ENCODE measurements at regions not wholly inside any gene's neighbourhood (a gene's known extent, or its start where the extent isn't known, plus 50 kb on each side); places are given as distances from the start of the nearest gene placed in this dataset.
A peak's percentile ranks its signal among the peaks of the same experiment; 100 is the strongest.

DNA sequence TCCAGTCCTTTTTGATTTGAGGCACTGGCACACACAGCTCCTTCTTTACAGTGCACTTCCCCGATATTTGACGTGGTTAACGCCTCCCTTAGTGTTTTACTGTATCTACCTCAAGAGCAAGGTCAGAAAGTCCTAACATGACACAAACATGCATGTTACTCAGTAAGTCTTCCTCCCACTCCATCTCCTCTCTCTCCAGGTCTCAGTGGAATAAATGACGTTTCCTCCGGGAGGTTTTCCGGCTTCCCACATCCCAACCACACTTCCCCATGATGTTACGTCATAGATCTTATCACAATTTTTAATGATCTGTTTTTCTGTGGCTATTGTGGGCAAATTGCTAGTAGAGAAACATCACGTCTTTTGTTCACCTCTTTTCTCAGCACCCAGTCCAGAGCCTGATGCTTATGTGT is 165.7 kb downstream of the PTPN20 start:
- intact Hi-C loops (cut with DNase I) = no loop called here
- DNase-seq (no peak), ATAC-seq (no peak)

GRCh38 chr10:47077386-47077785 is 166.2 kb downstream of the PTPN20 start:
- DNase-seq (no peak), ATAC-seq (no peak)
- intact Hi-C loops (cut with DNase I) = no loop called here

DNA sequence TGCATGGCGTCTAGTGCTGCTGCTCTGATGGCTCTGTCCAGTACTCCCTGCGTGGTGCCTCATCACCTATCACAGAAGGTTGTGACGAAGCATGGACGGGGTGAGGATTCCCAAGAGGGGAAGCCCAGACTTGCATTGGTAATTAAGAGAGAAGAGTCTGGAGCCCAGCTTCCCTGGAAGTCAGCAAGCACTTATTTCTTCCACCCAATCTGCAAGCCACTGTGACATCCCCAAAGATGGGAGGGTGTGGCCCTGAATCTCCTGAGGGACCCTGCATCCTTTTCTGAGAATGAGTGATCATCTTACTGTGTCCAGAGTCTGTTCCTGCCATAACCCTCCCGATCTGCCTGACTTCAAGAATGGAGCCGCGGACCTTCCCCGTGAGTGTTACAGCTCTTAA is 166.7 kb downstream of the PTPN20 start:
- intact Hi-C loops (cut with DNase I) = no loop called here
- ATAC-seq (no peak), DNase-seq (no peak)

GRCh38 chr10:47078393-47079203 is 167.4 kb downstream of the PTPN20 start:
- ATAC-seq (no peak), DNase-seq (no peak)
- intact Hi-C loops (cut with DNase I) = no loop called here

GRCh38 chr10:47079204-47079580 is 168.0 kb downstream of the PTPN20 start:
- intact Hi-C loops (cut with DNase I) = no loop called here
- no peak for DNase-seq
- no peak for ATAC-seq

GRCh38 chr10:47081264-47081663 is 170.0 kb downstream of the PTPN20 start:
- ATAC-seq (no peak), DNase-seq (no peak)
- intact Hi-C loops (cut with DNase I) = no loop called here

GRCh38 chr10:47082055-47082784 is 171.0 kb downstream of the PTPN20 start:
- intact Hi-C loops (cut with DNase I) = no loop called here
- ATAC-seq = no peak
- DNase-seq = no peak

- DNase-seq (no peak), ATAC-seq (no peak)
- intact Hi-C loops (cut with DNase I) = no loop called here
Measured at GRCh38 chr10:47087667-47088066, 176.4 kb downstream of the PTPN20 start.

DNA sequence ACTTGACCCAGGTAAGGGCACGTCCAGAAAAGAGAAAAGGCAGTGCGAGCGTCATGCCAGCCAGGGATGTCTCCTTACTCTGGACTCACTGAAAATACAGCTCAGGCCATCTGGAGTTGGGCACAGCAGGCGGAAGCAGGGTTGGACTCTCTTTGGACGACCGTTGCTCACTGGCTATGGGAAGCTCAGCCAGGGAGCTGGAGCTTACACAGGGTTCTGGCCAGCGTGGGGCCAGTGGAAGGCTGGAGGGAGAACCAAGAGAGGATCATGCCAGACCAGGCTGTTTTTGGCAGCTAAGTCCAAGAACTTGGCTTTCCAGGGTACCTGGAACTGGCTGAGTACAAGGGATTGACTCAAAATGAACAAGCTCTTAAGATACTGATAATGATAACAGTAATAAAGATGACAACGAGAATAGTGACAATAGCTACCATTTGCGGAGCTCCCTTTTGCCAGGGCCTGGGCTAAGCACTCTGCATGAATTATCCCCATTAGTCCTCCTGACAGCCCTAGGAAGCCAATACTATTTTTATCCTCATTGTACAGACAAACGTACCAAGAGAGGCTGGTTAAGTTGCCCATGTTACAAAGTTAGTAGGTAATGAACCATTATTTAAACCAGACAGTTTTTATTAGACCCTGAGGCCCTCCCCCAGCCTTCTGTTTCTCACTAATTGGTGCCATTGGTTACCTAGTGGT is 177.6 kb downstream of the PTPN20 start:
- no peak for ATAC-seq
- intact Hi-C loops (cut with DNase I) = no loop called here
- no peak for DNase-seq

DNA sequence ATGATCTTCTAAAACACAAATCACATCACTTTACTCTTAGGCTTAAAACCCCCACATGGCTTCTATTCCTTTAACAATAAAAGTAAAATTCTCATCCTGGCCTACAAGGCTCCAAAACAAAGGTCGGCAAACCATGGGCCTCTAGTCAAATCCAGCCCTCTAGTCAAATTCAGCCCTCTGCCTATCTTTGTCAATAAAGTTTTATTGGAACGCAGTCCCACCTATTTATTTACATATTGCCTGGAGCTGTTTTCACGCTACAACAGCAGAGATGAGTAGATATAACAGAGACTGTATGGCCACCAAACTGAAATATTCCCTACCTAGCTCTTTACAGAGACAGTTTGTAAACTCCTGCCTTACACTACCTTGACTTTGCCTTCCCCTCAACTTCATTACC is 178.8 kb downstream of the PTPN20 start:
- ATAC-seq = no peak
- DNase-seq = no peak
- intact Hi-C loops (cut with DNase I) = no loop called here

GRCh38 chr10:47090903-47091302 is 179.7 kb downstream of the PTPN20 start:
- ATAC-seq (no peak), DNase-seq (no peak)
- intact Hi-C loops (cut with DNase I) = no loop called here

DNA sequence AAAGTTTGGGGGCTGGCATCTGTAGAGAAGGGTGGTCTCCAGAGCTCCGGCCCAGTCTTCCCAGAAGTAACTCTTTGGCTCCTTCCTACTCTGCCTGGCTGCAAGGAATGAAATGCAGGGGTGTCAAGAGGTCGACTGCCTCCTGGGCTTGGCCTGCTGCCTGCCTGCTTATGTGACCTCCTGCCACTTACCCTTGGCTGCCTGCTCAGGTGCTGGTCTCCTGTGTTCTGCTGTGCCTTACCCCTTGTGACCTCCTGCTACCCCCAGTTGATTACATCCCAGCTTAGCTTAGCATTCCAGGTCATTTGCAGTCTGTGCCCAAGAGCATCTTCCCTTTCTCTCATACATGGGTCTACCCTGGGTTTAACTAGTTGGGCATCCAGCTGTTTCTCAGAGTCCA is 180.2 kb downstream of the PTPN20 start:
- ATAC-seq = no peak
- DNase-seq = no peak
- intact Hi-C loops (cut with DNase I) = no loop called here

GRCh38 chr10:47092376-47092775 is 181.1 kb downstream of the PTPN20 start:
- DNase-seq (no peak), ATAC-seq (peak in 1 of 2 donors; percentile 16)
- intact Hi-C loops (cut with DNase I) = no loop called here

- intact Hi-C loops (cut with DNase I) = no loop called here
- DNase-seq (peak; percentile 47), ATAC-seq (peak; percentile 47 to 81)
Measured at GRCh38 chr10:47092831-47093230, 181.6 kb downstream of the PTPN20 start.

DNA sequence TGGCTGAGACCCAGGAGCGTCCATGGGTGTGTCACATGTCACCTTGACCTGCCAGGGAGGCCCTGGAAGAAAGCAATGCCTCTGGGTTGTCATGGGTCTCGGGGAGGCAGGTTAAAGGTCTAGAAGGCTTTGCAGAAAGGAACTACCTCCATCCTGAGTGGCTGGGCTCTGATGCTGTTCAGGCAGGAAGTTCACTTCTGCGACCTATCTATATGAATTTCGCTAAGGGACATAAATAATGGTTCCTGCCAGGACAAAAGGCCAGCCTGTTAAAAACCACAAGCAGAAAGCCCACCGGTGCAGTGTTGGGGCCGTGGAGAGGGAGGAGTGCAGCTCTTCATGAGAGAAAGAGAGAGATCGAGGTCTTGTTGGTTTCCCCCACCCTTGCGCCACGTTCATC is 182.9 kb downstream of the PTPN20 start:
- no peak for ATAC-seq
- DNase-seq = no peak
- intact Hi-C loops (cut with DNase I) = no loop called here

DNA sequence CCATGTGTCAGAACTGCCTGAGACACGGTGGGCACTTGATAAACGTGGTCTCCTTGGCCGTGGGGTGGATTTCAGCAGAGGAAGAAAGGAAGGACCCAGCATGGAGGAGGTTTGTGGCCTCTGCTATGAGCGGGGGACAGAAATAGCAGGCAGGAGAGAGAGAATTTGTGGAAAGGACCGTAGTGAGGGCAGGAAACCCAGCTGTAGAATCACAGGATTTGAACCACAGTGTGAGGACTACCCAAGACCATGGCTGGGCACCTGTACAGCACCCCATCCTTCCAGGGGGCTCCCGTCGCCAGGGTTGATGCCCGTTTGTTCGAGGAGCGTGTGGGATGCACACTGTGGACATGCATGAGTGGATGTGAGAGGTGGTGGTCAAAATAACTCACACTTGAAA is 183.4 kb downstream of the PTPN20 start:
- DNase-seq = no peak
- ATAC-seq = no peak
- intact Hi-C loops (cut with DNase I) = no loop called here

DNA sequence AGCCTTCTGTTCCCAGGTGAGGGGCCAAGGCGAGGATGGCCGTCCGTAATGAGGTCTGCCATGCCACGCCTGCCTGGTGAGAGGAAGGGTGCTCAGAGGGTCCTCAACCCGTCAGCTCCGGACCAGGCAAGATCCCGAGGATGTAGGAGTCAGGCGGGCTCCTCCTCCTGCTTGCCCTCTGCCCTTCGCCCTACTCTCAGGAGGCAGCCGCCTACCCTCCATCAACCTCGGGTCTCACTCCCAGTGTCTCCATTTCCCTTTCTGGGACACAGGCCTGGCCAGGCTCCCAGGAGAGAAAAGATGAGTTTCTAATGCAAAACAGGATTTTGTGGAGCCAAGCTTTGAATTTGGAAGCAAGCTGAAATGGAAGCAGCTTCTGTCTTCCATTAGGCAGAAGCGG is 184.0 kb downstream of the PTPN20 start:
- no peak for ATAC-seq
- DNase-seq = no peak
- intact Hi-C loops (cut with DNase I) = no loop called here

GRCh38 chr10:47095848-47096612 is 184.8 kb downstream of the PTPN20 start:
- DNase-seq (no peak), ATAC-seq (no peak)
- intact Hi-C loops (cut with DNase I) = no loop called here

DNA sequence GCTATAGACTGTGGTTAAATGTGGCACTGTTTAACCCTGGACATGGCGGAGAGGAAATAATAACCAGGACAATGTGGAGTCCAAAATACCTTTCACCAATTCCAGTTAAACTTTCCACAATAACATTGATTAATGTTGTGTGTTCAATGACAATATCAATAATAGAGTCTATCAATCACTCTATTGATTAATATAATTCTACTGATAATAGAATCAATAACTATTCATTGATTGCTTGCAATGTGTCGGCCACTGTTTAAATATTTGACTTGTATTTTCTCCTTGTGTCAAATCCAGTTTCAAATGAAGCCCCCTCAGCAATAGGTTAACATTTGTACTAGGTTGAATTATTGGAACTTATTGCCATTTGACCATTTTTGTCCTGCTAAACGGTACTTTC is 187.0 kb downstream of the PTPN20 start:
- ATAC-seq = no peak
- intact Hi-C loops (cut with DNase I) = no loop called here
- DNase-seq = no peak

- DNase-seq = no peak
- intact Hi-C loops (cut with DNase I) = no loop called here
- ATAC-seq = no peak
Measured at GRCh38 chr10:47098964-47099363, 187.7 kb downstream of the PTPN20 start.

All from left cardiac atrium (tissue), 4 donors.